SK-N-SH treated with all-trans-retinoic acid at 6 μM for 48 hours (cell line): ENCODE measurements at regions not wholly inside any gene's neighbourhood (a gene's known extent, or its start where the extent isn't known, plus 50 kb on each side); places are given as distances from the start of the nearest gene placed in this dataset.

Experiments
- ATAC-seq: fragments of 200-7000 bp; cut with Tn5 transposase; 3 replicates; pipeline ENCODE4 v1.9.1; 2020; ENCODE audit warnings: mild to moderate bottlenecking, moderate library complexity
- ARNTL ChIP-seq: fragments of 450-650 bp; formaldehyde crosslinking; IDR thresholded peaks from 2 replicates; pipeline ENCODE4 v1.5.0; 2020; ENCODE audit warnings: low read depth, mild to moderate bottlenecking, moderate library complexity, borderline replicate concordance
- BACH2 ChIP-seq: fragments of 250-450 bp; sonication (Bioruptor Pico); IDR thresholded peaks from 2 replicates; pipeline ENCODE4 v1.9.0; 2021; ENCODE audit warnings: mild to moderate bottlenecking, borderline replicate concordance
- CSDC2 ChIP-seq: fragments of 250-450 bp; sonication (Bioruptor Pico); IDR thresholded peaks from 2 replicates; pipeline ENCODE4 v1.5.0; 2020; ENCODE audit warnings: mild to moderate bottlenecking, moderate library complexity
- ESRRG ChIP-seq: fragments of 250-450 bp; sonication (Bioruptor Pico); IDR thresholded peaks from 2 replicates; pipeline ENCODE4 v1.6.1; 2021; ENCODE audit warnings: mild to moderate bottlenecking
- GLIS3 ChIP-seq: fragments of 250-450 bp; sonication (Bioruptor Pico); IDR thresholded peaks from 2 replicates; pipeline ENCODE4 v1.5.0; 2020; ENCODE audit warnings: mild to moderate bottlenecking, moderate library complexity
- ISL1 ChIP-seq: fragments of 250-450 bp; sonication (Bioruptor Pico); IDR thresholded peaks from 2 replicates; pipeline ENCODE4 v2.1.2; 2022; ENCODE audit warnings: mild to moderate bottlenecking, moderate library complexity
- OSR1 ChIP-seq: fragments of 250-450 bp; sonication (Bioruptor Pico); IDR thresholded peaks from 2 replicates; pipeline ENCODE4 v1.8.0; 2022; ENCODE audit warnings: moderate library complexity, mild to moderate bottlenecking, inconsistent platforms
- PPARA ChIP-seq: fragments of 250-450 bp; sonication (Bioruptor Pico); IDR thresholded peaks from 2 replicates; pipeline ENCODE4 v1.5.0; 2020; ENCODE audit warnings: mild to moderate bottlenecking, borderline replicate concordance
- RARB ChIP-seq: fragments of 250-450 bp; sonication (Bioruptor Pico); IDR thresholded peaks from 2 replicates; pipeline ENCODE4 v1.8.0; 2021; ENCODE audit warnings: mild to moderate bottlenecking, moderate library complexity
- SNAI2 ChIP-seq: fragments of 250-450 bp; sonication (Bioruptor Pico); IDR thresholded peaks from 2 replicates; pipeline ENCODE4 v1.5.0; 2020; ENCODE audit warnings: mild to moderate bottlenecking, moderate library complexity
- TCF4 ChIP-seq: fragments of 250-450 bp; sonication (Bioruptor Pico); IDR thresholded peaks from 2 replicates; pipeline ENCODE4 v1.8.0; 2021; ENCODE audit warnings: mild to moderate bottlenecking, moderate library complexity, borderline replicate concordance
- TOX ChIP-seq: fragments of 250-450 bp; sonication (Bioruptor Pico); IDR thresholded peaks from 2 replicates; pipeline ENCODE4 v1.8.0; 2021; ENCODE audit warnings: mild to moderate bottlenecking, moderate library complexity, borderline replicate concordance
- ZC3H10 ChIP-seq: fragments of 250-450 bp; sonication (Bioruptor Pico); IDR thresholded peaks from 2 replicates; pipeline ENCODE4 v1.5.1; 2021; ENCODE audit warnings: mild to moderate bottlenecking, moderate library complexity
- ZFP3 ChIP-seq: fragments of 250-450 bp; sonication (Bioruptor Pico); IDR thresholded peaks from 2 replicates; pipeline ENCODE4 v1.5.0; 2020; ENCODE audit warnings: mild to moderate bottlenecking, moderate library complexity
- ZFP30 ChIP-seq: fragments of 450-650 bp; formaldehyde crosslinking; IDR thresholded peaks from 2 replicates; pipeline ENCODE4 v1.5.0; 2022; ENCODE audit warnings: mild to moderate bottlenecking, moderate library complexity
- ZNF565 ChIP-seq: fragments of 450-650 bp; formaldehyde crosslinking; conservative IDR thresholded peaks from 2 replicates; pipeline ENCODE4 v1.5.0; 2020; ENCODE audit warnings: low read depth, mild to moderate bottlenecking, moderate library complexity
- ZNF70 ChIP-seq: fragments of 450-650 bp; formaldehyde crosslinking; IDR thresholded peaks from 2 replicates; pipeline ENCODE4 v1.5.0; 2020; ENCODE audit warnings: mild to moderate bottlenecking, moderate library complexity
- ZNF8 ChIP-seq: fragments of 450-650 bp; formaldehyde crosslinking; IDR thresholded peaks from 2 replicates; pipeline ENCODE4 v1.5.0; 2020; ENCODE audit warnings: mild to moderate bottlenecking, moderate library complexity
- TF ChIP-seq, protein P1 (sequence below): fragments of 250-450 bp; sonication (Bioruptor Pico); IDR thresholded peaks from 2 replicates; pipeline ENCODE4 v1.5.0; 2020; ENCODE audit warnings: mild to moderate bottlenecking, moderate library complexity
- TF ChIP-seq, protein P2 (sequence below): fragments of 250-450 bp; sonication (Bioruptor Pico); IDR thresholded peaks from 2 replicates; pipeline ENCODE4 v1.8.0; 2021; ENCODE audit warnings: low read depth, mild to moderate bottlenecking, moderate library complexity, borderline replicate concordance
- TF ChIP-seq, protein P3 (sequence below): fragments of 250-450 bp; sonication (Bioruptor Pico); IDR thresholded peaks from 2 replicates; pipeline ENCODE4 v1.5.1; 2021; ENCODE audit warnings: mild to moderate bottlenecking, moderate library complexity
- TF ChIP-seq, protein P4 (sequence below): fragments of 250-450 bp; sonication (Bioruptor Pico); IDR thresholded peaks from 2 replicates; pipeline ENCODE4 v1.5.1; 2020; ENCODE audit warnings: low read depth, mild to moderate bottlenecking, moderate library complexity

DNA sequence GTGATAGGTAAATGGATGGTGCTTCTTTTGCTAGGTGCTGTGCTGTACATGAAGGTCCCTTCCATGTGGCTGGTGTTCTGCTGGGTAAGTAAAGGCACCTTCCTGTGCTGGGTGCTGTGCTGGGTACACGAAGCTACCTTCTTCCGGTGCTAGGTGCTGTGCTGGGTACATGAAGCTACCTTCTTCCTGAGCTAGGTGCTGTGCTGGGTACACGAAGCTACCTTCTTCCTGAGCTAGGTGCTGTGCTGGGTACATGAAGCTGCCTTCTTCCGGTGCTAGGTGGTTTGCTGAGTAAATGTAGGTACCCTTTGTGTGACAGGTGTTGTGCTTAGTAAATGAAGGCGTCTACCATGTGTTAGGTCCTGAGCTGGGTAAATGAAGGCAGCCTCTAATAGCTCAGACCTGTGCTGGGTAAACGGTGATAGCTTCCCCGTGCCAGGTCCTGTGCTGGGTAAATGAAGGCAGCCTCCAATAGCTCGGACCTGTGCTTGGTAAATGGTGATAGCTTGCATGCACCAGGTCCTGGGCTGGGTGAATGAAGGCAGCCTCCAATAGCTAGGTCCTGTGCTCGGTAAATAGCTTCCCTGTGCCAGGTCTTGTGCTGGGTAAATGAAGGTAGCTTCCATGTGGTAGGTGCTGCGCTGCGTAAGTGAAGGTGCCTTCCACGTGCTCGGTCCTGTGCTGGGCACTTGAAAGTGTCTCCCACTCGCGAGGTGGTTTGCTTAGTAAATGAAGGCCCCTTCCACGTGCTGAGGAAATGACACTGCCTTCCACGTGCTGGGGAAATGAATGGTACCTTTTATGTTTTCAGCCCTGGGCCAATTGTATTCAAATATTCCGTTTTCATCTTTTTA, 115.5 kb downstream of the ERMARD start:
- TF ChIP-seq ARNTL = no peak
- no peak for TF ChIP-seq ESRRG (CRISPR knock-in tag)
- no peak for TF ChIP-seq TCF4
- TF ChIP-seq RARB (CRISPR knock-in tag) = no peak
- no peak for TF ChIP-seq ZNF8 (CRISPR knock-in tag)
- no peak for TF ChIP-seq ZNF70
- TF ChIP-seq, protein P1, sequence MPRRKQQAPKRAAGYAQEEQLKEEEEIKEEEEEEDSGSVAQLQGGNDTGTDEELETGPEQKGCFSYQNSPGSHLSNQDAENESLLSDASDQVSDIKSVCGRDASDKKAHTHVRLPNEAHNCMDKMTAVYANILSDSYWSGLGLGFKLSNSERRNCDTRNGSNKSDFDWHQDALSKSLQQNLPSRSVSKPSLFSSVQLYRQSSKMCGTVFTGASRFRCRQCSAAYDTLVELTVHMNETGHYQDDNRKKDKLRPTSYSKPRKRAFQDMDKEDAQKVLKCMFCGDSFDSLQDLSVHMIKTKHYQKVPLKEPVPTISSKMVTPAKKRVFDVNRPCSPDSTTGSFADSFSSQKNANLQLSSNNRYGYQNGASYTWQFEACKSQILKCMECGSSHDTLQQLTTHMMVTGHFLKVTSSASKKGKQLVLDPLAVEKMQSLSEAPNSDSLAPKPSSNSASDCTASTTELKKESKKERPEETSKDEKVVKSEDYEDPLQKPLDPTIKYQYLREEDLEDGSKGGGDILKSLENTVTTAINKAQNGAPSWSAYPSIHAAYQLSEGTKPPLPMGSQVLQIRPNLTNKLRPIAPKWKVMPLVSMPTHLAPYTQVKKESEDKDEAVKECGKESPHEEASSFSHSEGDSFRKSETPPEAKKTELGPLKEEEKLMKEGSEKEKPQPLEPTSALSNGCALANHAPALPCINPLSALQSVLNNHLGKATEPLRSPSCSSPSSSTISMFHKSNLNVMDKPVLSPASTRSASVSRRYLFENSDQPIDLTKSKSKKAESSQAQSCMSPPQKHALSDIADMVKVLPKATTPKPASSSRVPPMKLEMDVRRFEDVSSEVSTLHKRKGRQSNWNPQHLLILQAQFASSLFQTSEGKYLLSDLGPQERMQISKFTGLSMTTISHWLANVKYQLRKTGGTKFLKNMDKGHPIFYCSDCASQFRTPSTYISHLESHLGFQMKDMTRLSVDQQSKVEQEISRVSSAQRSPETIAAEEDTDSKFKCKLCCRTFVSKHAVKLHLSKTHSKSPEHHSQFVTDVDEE (CRISPR knock-in tag) = no peak
- no peak for TF ChIP-seq BACH2 (CRISPR knock-in tag)
- TF ChIP-seq ISL1 = no peak
- no peak for TF ChIP-seq CSDC2 (CRISPR knock-in tag)
- no peak for TF ChIP-seq OSR1 (CRISPR knock-in tag)
- no peak for TF ChIP-seq ZNF565
- no peak for ATAC-seq

DNA sequence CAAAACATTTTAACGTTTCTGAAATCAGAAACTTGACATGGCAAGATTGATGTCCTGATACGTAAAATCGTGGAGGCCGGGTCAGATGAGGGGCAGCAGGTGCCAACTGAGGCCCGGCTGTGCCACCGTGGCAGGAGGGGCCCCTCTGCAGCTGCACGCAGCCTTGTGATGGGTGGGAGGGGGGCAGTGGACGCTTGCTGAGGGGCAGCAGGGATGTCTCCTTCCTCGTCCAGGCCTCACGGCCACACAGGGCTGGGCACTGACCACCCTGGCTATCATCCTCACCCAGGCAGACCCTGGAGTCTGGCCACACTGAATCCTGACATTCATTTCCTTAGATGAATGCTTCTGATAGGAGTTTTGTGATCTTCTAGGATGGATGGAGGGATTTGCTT, 114.7 kb downstream of the ERMARD start:
- TF ChIP-seq ZFP3 (CRISPR knock-in tag) = no peak
- TF ChIP-seq, protein P2, sequence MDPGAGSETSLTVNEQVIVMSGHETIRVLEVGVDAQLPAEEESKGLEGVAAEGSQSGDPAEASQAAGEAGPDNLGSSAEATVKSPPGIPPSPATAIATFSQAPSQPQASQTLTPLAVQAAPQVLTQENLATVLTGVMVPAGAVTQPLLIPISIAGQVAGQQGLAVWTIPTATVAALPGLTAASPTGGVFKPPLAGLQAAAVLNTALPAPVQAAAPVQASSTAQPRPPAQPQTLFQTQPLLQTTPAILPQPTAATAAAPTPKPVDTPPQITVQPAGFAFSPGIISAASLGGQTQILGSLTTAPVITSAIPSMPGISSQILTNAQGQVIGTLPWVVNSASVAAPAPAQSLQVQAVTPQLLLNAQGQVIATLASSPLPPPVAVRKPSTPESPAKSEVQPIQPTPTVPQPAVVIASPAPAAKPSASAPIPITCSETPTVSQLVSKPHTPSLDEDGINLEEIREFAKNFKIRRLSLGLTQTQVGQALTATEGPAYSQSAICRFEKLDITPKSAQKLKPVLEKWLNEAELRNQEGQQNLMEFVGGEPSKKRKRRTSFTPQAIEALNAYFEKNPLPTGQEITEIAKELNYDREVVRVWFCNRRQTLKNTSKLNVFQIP = no peak
- TF ChIP-seq, protein P1 (CRISPR knock-in tag) = no peak
- TF ChIP-seq RARB (CRISPR knock-in tag) = no peak
- TF ChIP-seq, protein P3, sequence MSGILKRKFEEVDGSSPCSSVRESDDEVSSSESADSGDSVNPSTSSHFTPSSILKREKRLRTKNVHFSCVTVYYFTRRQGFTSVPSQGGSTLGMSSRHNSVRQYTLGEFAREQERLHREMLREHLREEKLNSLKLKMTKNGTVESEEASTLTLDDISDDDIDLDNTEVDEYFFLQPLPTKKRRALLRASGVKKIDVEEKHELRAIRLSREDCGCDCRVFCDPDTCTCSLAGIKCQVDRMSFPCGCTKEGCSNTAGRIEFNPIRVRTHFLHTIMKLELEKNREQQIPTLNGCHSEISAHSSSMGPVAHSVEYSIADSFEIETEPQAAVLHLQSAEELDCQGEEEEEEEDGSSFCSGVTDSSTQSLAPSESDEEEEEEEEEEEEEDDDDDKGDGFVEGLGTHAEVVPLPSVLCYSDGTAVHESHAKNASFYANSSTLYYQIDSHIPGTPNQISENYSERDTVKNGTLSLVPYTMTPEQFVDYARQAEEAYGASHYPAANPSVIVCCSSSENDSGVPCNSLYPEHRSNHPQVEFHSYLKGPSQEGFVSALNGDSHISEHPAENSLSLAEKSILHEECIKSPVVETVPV (CRISPR knock-in tag) = no peak
- TF ChIP-seq ZNF70 = no peak
- TF ChIP-seq ZNF8 (CRISPR knock-in tag) = no peak
- no peak for TF ChIP-seq ZC3H10
- TF ChIP-seq TOX (CRISPR knock-in tag) = no peak
- no peak for TF ChIP-seq GLIS3 (CRISPR knock-in tag)
- no peak for TF ChIP-seq PPARA (CRISPR knock-in tag)
- TF ChIP-seq SNAI2 (CRISPR knock-in tag) = no peak
- TF ChIP-seq BACH2 (CRISPR knock-in tag) = no peak
- TF ChIP-seq TCF4 = no peak
- TF ChIP-seq, protein P4, sequence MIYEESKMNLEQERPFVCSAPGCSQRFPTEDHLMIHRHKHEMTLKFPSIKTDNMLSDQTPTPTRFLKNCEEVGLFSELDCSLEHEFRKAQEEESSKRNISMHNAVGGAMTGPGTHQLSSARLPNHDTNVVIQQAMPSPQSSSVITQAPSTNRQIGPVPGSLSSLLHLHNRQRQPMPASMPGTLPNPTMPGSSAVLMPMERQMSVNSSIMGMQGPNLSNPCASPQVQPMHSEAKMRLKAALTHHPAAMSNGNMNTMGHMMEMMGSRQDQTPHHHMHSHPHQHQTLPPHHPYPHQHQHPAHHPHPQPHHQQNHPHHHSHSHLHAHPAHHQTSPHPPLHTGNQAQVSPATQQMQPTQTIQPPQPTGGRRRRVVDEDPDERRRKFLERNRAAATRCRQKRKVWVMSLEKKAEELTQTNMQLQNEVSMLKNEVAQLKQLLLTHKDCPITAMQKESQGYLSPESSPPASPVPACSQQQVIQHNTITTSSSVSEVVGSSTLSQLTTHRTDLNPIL (CRISPR knock-in tag) = no peak
- no peak for TF ChIP-seq ZFP30 (CRISPR knock-in tag)
- TF ChIP-seq ISL1 = no peak
- ATAC-seq = no peak
